H9 (cell line): ENCODE measurements at regions not wholly inside any gene's neighbourhood (a gene's known extent, or its start where the extent isn't known, plus 50 kb on each side); places are given as distances from the start of the nearest gene placed in this dataset.

Experiments used
- DNase-seq: peaks from one replicate; pipeline ENCODE4 v3.0.0-alpha.2; 2017
- H2AFZ ChIP-seq: one replicate; pipeline ENCODE4 v1.6.1; 2013; ENCODE audit warnings: mild to moderate bottlenecking, low read length, control low read depth, moderate library complexity
- H2AK5ac ChIP-seq: 2 replicates; pipeline ENCODE4 v1.6.1; 2013; ENCODE audit warnings: low read length, control low read depth, mixed read lengths; ENCODE audit not compliant: insufficient read length
- H2BK120ac ChIP-seq: one replicate; pipeline ENCODE4 v1.6.1; 2013; ENCODE audit warnings: low read depth, mild to moderate bottlenecking, low read length, control low read depth, inconsistent platforms; ENCODE audit not compliant: poor library complexity, severe bottlenecking
- H2BK12ac ChIP-seq: 2 replicates; pipeline ENCODE4 v1.6.1; 2013; ENCODE audit warnings: low read length, control low read depth, mixed read lengths, low read depth; ENCODE audit not compliant: insufficient read length
- H2BK15ac ChIP-seq: 2 replicates; pipeline ENCODE4 v1.6.1; 2013; ENCODE audit warnings: low read depth, low read length, control low read depth
- H2BK20ac ChIP-seq: one replicate; pipeline ENCODE4 v1.6.1; 2013; ENCODE audit warnings: low read depth, mild to moderate bottlenecking, low read length, control low read depth, inconsistent platforms; ENCODE audit not compliant: poor library complexity, severe bottlenecking
- H2BK5ac ChIP-seq: 2 replicates; pipeline ENCODE4 v1.6.1; 2013; ENCODE audit warnings: low read length, control low read depth, mixed read lengths; ENCODE audit not compliant: insufficient read length
- H3K14ac ChIP-seq: 2 replicates; pipeline ENCODE4 v1.6.1; 2013; ENCODE audit warnings: low read length, control low read depth; ENCODE audit not compliant: insufficient read depth
- H3K18ac ChIP-seq: 2 replicates; pipeline ENCODE4 v1.6.1; 2013; ENCODE audit warnings: low read depth, mild to moderate bottlenecking, mixed read lengths, low read length, control low read depth; ENCODE audit not compliant: insufficient read length
- H3K23ac ChIP-seq: 2 replicates; pipeline ENCODE4 v1.6.1; 2013; ENCODE audit warnings: low read length, control low read depth, mixed read lengths, low read depth; ENCODE audit not compliant: insufficient read length
- H3K23me2 ChIP-seq: 2 replicates; pipeline ENCODE4 v1.6.1; 2013; ENCODE audit warnings: low read depth, mild to moderate bottlenecking, mixed read lengths, low read length, control low read depth; ENCODE audit not compliant: insufficient read length, poor library complexity, severe bottlenecking
- H3K27ac ChIP-seq: 2 replicates; pipeline ENCODE4 v1.5.1; 2013; ENCODE audit warnings: low read length, control low read depth, mixed read lengths, low read depth; ENCODE audit not compliant: insufficient read length
- H3K27me3 ChIP-seq: 2 replicates; pipeline ENCODE4 v1.6.1; 2013; ENCODE audit warnings: low read length, control low read depth, inconsistent platforms; ENCODE audit not compliant: insufficient read depth
- H3K4ac ChIP-seq: 2 replicates; pipeline ENCODE4 v1.6.1; 2013; ENCODE audit warnings: low read depth, mild to moderate bottlenecking, control low read depth, inconsistent platforms, low read length, moderate library complexity
- H3K4me1 ChIP-seq: 2 replicates; pipeline ENCODE4 v1.6.1; 2013; ENCODE audit warnings: low read length, control low read depth, inconsistent platforms; ENCODE audit not compliant: insufficient read depth
- H3K4me2 ChIP-seq: 2 replicates; pipeline ENCODE4 v1.6.1; 2013; ENCODE audit warnings: low read length, control low read depth, mixed read lengths; ENCODE audit not compliant: insufficient read length, insufficient read depth
- H3K56ac ChIP-seq: 2 replicates; pipeline ENCODE4 v1.6.1; 2013; ENCODE audit warnings: low read depth, mild to moderate bottlenecking, mixed read lengths, low read length, control low read depth; ENCODE audit not compliant: insufficient read length
- H3K79me1 ChIP-seq: 2 replicates; pipeline ENCODE4 v1.6.1; 2013; ENCODE audit warnings: low read depth, mild to moderate bottlenecking, moderate library complexity, low read length, control low read depth, inconsistent platforms; ENCODE audit not compliant: insufficient read depth, poor library complexity, severe bottlenecking
- H3K79me2 ChIP-seq: 2 replicates; pipeline ENCODE4 v1.6.1; 2013; ENCODE audit warnings: low read length, control low read depth, inconsistent platforms; ENCODE audit not compliant: insufficient read depth
- H3K9ac ChIP-seq: 2 replicates; pipeline ENCODE4 v1.6.1; 2013; ENCODE audit warnings: low read length, control low read depth, mixed read lengths; ENCODE audit not compliant: insufficient read length; ENCODE audit errors: extremely low read depth
- H3K9me3 ChIP-seq: one replicate; pipeline ENCODE4 v1.6.1; 2013; ENCODE audit warnings: low read depth, low read length, inconsistent platforms; ENCODE audit not compliant: control insufficient read depth
- H3T11ph ChIP-seq: one replicate; pipeline ENCODE4 v1.6.1; 2013; ENCODE audit warnings: mild to moderate bottlenecking, low read length, control low read depth, inconsistent platforms
- H4K20me1 ChIP-seq: one replicate; pipeline ENCODE4 v1.6.1; 2013; ENCODE audit not compliant: control insufficient read depth, insufficient read length, insufficient read depth
- H4K5ac ChIP-seq: 2 replicates; pipeline ENCODE4 v1.6.1; 2013; ENCODE audit warnings: low read depth, mild to moderate bottlenecking, mixed read lengths, low read length, control low read depth; ENCODE audit not compliant: insufficient read length
- H4K8ac ChIP-seq: replicated peaks from 2 replicates; pipeline ENCODE4 v1.6.1; 2013; ENCODE audit warnings: low read length, control low read depth, mixed read lengths, low read depth; ENCODE audit not compliant: insufficient read length
- H4K91ac ChIP-seq: 2 replicates; pipeline ENCODE4 v1.6.1; 2013; ENCODE audit warnings: low read depth, mild to moderate bottlenecking, moderate library complexity, mixed read lengths, low read length, control low read depth; ENCODE audit not compliant: insufficient read length
- H3K27ac Mint-ChIP-seq, 3 experiments: 2 replicates in 2 of 3; 3 replicates in 1 of 3; pipeline ENCODE4 v1.8.0; 2020 to 2021; ENCODE audit warnings: mixed read lengths in 3 of 3, mild to moderate bottlenecking in 1 of 3, moderate library complexity in 1 of 3
- H3K27me3 Mint-ChIP-seq: 2 replicates; pipeline ENCODE4 v1.8.0; 2021; ENCODE audit warnings: low read depth, mild to moderate bottlenecking, moderate library complexity, mixed read lengths
- H3K36me3 Mint-ChIP-seq, 3 experiments: 2 replicates in 2 of 3; 3 replicates in 1 of 3; pipeline ENCODE4 v1.8.0; 2020 to 2021; ENCODE audit warnings: low read depth in 3 of 3, mixed read lengths in 3 of 3; ENCODE audit not compliant: insufficient read depth in 1 of 3
- H3K4me1 Mint-ChIP-seq, 2 experiments: 2 replicates each; pipeline ENCODE4 v1.8.0; 2020; ENCODE audit warnings: mixed read lengths in 2 of 2
- H3K4me3 Mint-ChIP-seq, 2 experiments: 2 replicates in 1 of 2; 3 replicates in 1 of 2; pipeline ENCODE4 v1.8.0; 2020 to 2021; ENCODE audit warnings: mild to moderate bottlenecking in 2 of 2, mixed read lengths in 2 of 2, moderate library complexity in 1 of 2
- H3K9me3 Mint-ChIP-seq, 2 experiments: 2 replicates in 1 of 2; 3 replicates in 1 of 2; pipeline ENCODE4 v1.8.0; 2020; ENCODE audit warnings: mild to moderate bottlenecking in 2 of 2, mixed read lengths in 2 of 2, moderate library complexity in 1 of 2
- WGBS: extraction: QIAGEN DNeasy Blood & Tissue Kit; methylation state at CpG from one replicate; pipeline ENCODE4 v1.1.7; 2013; ENCODE audit warnings: missing lambda C conversion rate, low lambda C conversion rate, mixed read lengths; ENCODE audit not compliant: insufficient read length; ENCODE audit errors: extremely low coverage; 5-methylcytosine and 5-hydroxymethylcytosine counted together
- TF ChIP-seq, protein P1 (sequence below): fragments of 200-600 bp; sonication (generic); conservative IDR thresholded peaks from 3 replicates; pipeline ENCODE4 v1.8.0; 2021; ENCODE audit warnings: antibody characterized with exemption, mild to moderate bottlenecking

DNA sequence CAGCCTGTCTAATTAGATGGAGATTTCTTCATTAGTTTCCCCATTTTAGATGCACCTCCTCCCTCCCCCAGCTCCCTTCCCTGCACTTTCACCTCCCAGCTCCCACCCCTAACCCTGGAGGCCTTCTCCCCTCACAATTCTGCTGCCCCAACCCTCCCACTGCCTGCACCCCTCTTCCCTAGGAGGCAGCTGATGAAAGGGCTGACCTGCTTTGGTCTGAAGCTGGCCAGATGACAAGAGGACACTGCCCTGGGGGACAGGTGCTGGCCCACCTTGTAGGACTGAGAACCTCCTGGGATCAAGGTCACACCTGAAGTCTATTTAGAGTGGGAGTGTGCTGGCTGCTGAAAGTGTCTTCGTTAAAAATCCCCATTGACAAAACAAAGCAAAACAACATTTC lies 259.4 kb downstream of the TLE3 start:
- Histone ChIP-seq H4K20me1 (no peaks in the 10 kb centered on the region), H2BK120ac (no peak overlapping the region), H2AK5ac (no peak overlapping the region), H3K56ac (no peak overlapping the region), H4K8ac (no peak overlapping the region), H3K18ac (no peak overlapping the region), H3K23ac (no peak overlapping the region), H3K4ac (no peak overlapping the region), H2BK12ac (no peak overlapping the region), H2AFZ (no peak overlapping the region), H3K23me2 (no peaks in the 10 kb centered on the region), H3K4me2 (no peak overlapping the region), H3K79me1 (no peaks in the 10 kb centered on the region), H2BK5ac (no peak overlapping the region), H4K5ac (no peak overlapping the region), H4K91ac (no peak overlapping the region), H3K27me3 (no peaks in the 10 kb centered on the region), H3K27ac (no peak overlapping the region), H3K9me3 (no peaks in the 10 kb centered on the region), H2BK20ac (no peak overlapping the region), H3K4me1 (no peaks in the 10 kb centered on the region), H3K14ac (no peak overlapping the region), H2BK15ac (no peak overlapping the region), H3K79me2 (no peaks in the 10 kb centered on the region), H3K9ac (no peak overlapping the region), H3T11ph (no peak overlapping the region)
- no CpG with 5 or more reads among the region's 1 CpG for WGBS
- Mint-ChIP-seq H3K27ac (no peak overlapping the region; a peak in 1 of 7 replicates), H3K9me3 (no peaks in the 10 kb centered on the region), H3K27me3 (peaks cover 1% of the 10 kb centered on the region), H3K36me3 (no peaks in the 10 kb centered on the region; a peak in 1 of 7 replicates), H3K4me3 (no peak overlapping the region), H3K4me1 (peaks cover 10 to 14% of the 10 kb centered on the region in 2 experiments)
- TF ChIP-seq, protein P1, sequence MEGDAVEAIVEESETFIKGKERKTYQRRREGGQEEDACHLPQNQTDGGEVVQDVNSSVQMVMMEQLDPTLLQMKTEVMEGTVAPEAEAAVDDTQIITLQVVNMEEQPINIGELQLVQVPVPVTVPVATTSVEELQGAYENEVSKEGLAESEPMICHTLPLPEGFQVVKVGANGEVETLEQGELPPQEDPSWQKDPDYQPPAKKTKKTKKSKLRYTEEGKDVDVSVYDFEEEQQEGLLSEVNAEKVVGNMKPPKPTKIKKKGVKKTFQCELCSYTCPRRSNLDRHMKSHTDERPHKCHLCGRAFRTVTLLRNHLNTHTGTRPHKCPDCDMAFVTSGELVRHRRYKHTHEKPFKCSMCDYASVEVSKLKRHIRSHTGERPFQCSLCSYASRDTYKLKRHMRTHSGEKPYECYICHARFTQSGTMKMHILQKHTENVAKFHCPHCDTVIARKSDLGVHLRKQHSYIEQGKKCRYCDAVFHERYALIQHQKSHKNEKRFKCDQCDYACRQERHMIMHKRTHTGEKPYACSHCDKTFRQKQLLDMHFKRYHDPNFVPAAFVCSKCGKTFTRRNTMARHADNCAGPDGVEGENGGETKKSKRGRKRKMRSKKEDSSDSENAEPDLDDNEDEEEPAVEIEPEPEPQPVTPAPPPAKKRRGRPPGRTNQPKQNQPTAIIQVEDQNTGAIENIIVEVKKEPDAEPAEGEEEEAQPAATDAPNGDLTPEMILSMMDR = no peak
- no peak for DNase-seq
